ENCODE measurements at regions not wholly inside any gene's neighbourhood (a gene's known extent, or its start where the extent isn't known, plus 50 kb on each side); places are given as distances from the start of the nearest gene placed in this dataset.

GRCh38 chrX:39416547-39417260, 615.4 kb downstream of the MID1IP1 start:
- no peaks in the 10 kb centered on the region for H3K36me3 ChIP-seq (ENCODE audit: control insufficient read depth in 2 of 2, extremely low read depth in 1 of 2, insufficient read depth in 2 of 2, low read length in 2 of 2)
- H3K9me3 ChIP-seq (ENCODE audit: control insufficient read depth, low read depth, low read length) = peaks cover 2% of the 10 kb centered on the region
- H3K27ac ChIP-seq (ENCODE audit: control insufficient read depth, insufficient read depth, low read length) = no peak overlapping the region
- H3K4me2 ChIP-seq (ENCODE audit: control insufficient read depth, extremely low read depth, insufficient read depth, low read depth, low read length) = no peak overlapping the region
- H3K4me1 ChIP-seq (ENCODE audit: control insufficient read depth, extremely low read depth, insufficient read depth, low read length) = no peaks in the 10 kb centered on the region
- H3K79me2 ChIP-seq (ENCODE audit: control insufficient read depth, insufficient read depth, low read length) = no peaks in the 10 kb centered on the region
- H2AFZ ChIP-seq (ENCODE audit: control insufficient read depth, low read length) = no peak overlapping the region
- no peaks in the 10 kb centered on the region for H3K27me3 ChIP-seq (ENCODE audit: control insufficient read depth, extremely low read depth, insufficient read depth, low read length)
- H4K20me1 ChIP-seq (ENCODE audit: control insufficient read depth, extremely low read depth, insufficient read depth, low read length) = no peaks in the 10 kb centered on the region
- TF ChIP-seq CTCF (optimal IDR thresholded peaks at IDR 0.05 in 1 of 3, IDR thresholded peaks at IDR 0.05 in 1 of 3, conservative IDR thresholded peaks at IDR 0.05 in 1 of 3; ENCODE audit: extremely low read depth in 1 of 3, insufficient read depth in 2 of 3, low read length in 3 of 3) = no peak
- TF ChIP-seq EZH2 (IDR thresholded peaks at IDR 0.05; ENCODE audit: low read length) = no peak
- H3K9ac ChIP-seq (ENCODE audit: control insufficient read depth, extremely low read depth, insufficient read depth, low read length) = no peak overlapping the region
- H3K9me1 ChIP-seq (ENCODE audit: control insufficient read depth, extremely low read depth, insufficient read depth, low read length) = no peaks in the 10 kb centered on the region
- H3K4me3 ChIP-seq (ENCODE audit: control insufficient read depth in 2 of 3, extremely low read depth in 1 of 3, insufficient read depth in 2 of 3, low read depth in 1 of 3, low read length in 3 of 3) = no peak overlapping the region
- dilution Hi-C loops (cut with MboI; ENCODE audit: extremely low pct_ligation_motif_present, low sequenced_read_pairs) = no loop called here
- FAIRE-seq (no peak), DNase-seq (ENCODE audit: low read depth, low spot score) (no peak)

- TF ChIP-seq CTCF (optimal IDR thresholded peaks at IDR 0.05 in 1 of 3, IDR thresholded peaks at IDR 0.05 in 1 of 3, conservative IDR thresholded peaks at IDR 0.05 in 1 of 3; ENCODE audit: extremely low read depth in 1 of 3, insufficient read depth in 2 of 3, low read length in 3 of 3) (no peak), EZH2 (IDR thresholded peaks at IDR 0.05; ENCODE audit: low read length) (no peak)
These were observed 617.0 kb downstream of the MID1IP1 start for GRCh38 chrX:39418254-39418704.

More at GRCh38 chrX:39418254-39418704, 617.0 kb downstream of the MID1IP1 start:
- H3K4me2 ChIP-seq (ENCODE audit: control insufficient read depth, extremely low read depth, insufficient read depth, low read depth, low read length) = no peak overlapping the region
- dilution Hi-C loops (cut with MboI; ENCODE audit: extremely low pct_ligation_motif_present, low sequenced_read_pairs) = no loop called here
- H3K27me3 ChIP-seq (ENCODE audit: control insufficient read depth, extremely low read depth, insufficient read depth, low read length) = no peaks in the 10 kb centered on the region
- no peaks in the 10 kb centered on the region for H4K20me1 ChIP-seq (ENCODE audit: control insufficient read depth, extremely low read depth, insufficient read depth, low read length)
- no peaks in the 10 kb centered on the region for H3K4me1 ChIP-seq (ENCODE audit: control insufficient read depth, extremely low read depth, insufficient read depth, low read length)
- no peaks in the 10 kb centered on the region for H3K79me2 ChIP-seq (ENCODE audit: control insufficient read depth, insufficient read depth, low read length)
- no peak overlapping the region for H3K9ac ChIP-seq (ENCODE audit: control insufficient read depth, extremely low read depth, insufficient read depth, low read length)
- peaks cover 2% of the 10 kb centered on the region for H3K9me3 ChIP-seq (ENCODE audit: control insufficient read depth, low read depth, low read length)
- DNase-seq (ENCODE audit: low read depth, low spot score) (no peak), FAIRE-seq (no peak)
- H3K9me1 ChIP-seq (ENCODE audit: control insufficient read depth, extremely low read depth, insufficient read depth, low read length) = no peaks in the 10 kb centered on the region
- no peak overlapping the region for H3K27ac ChIP-seq (ENCODE audit: control insufficient read depth, insufficient read depth, low read length)
- no peaks in the 10 kb centered on the region for H3K36me3 ChIP-seq (ENCODE audit: control insufficient read depth in 2 of 2, extremely low read depth in 1 of 2, insufficient read depth in 2 of 2, low read length in 2 of 2)
- no peak overlapping the region for H3K4me3 ChIP-seq (ENCODE audit: control insufficient read depth in 2 of 3, extremely low read depth in 1 of 3, insufficient read depth in 2 of 3, low read depth in 1 of 3, low read length in 3 of 3)
- H2AFZ ChIP-seq (ENCODE audit: control insufficient read depth, low read length) = no peak overlapping the region

All from keratinocyte (primary cell).